ENCODE measurements at regions not wholly inside any gene's neighbourhood (a gene's known extent, or its start where the extent isn't known, plus 50 kb on each side); places are given as distances from the start of the nearest gene placed in this dataset.

GRCh38 chr6:140908505-140908904 lies 1224.2 kb upstream of the GJE1 start:
- DNase-seq (ENCODE audit: low read depth in 2 of 2) = no peak

- no peak for DNase-seq (ENCODE audit: low read depth in 2 of 2)
Measured at GRCh38 chr6:140907235-140907634, 1225.5 kb upstream of the GJE1 start.

- DNase-seq (ENCODE audit: low read depth in 2 of 2) = no peak
Measured at GRCh38 chr6:140905724-140906123, 1227.0 kb upstream of the GJE1 start.

- no peak for DNase-seq (ENCODE audit: low read depth in 2 of 2)
Measured at GRCh38 chr6:140905050-140905449, 1227.7 kb upstream of the GJE1 start.

- no peak for DNase-seq (ENCODE audit: low read depth in 2 of 2)
Measured at GRCh38 chr6:140897804-140898573, 1234.7 kb upstream of the GJE1 start.

- DNase-seq (ENCODE audit: low read depth in 2 of 2) = no peak
Measured at GRCh38 chr6:140897349-140897748, 1235.4 kb upstream of the GJE1 start.

GRCh38 chr6:140893432-140893831 lies 1239.3 kb upstream of the GJE1 start:
- DNase-seq (ENCODE audit: low read depth in 2 of 2) = no peak

- DNase-seq (ENCODE audit: low read depth in 2 of 2) = no peak
Measured at GRCh38 chr6:140879946-140880345, 1252.8 kb upstream of the GJE1 start.

GRCh38 chr6:140874066-140874465 lies 1258.7 kb upstream of the GJE1 start:
- DNase-seq (ENCODE audit: low read depth in 2 of 2) = no peak

- no peak for DNase-seq (ENCODE audit: low read depth in 2 of 2)
Measured at GRCh38 chr6:140872885-140873284, 1259.8 kb upstream of the GJE1 start.

- no peak for DNase-seq (ENCODE audit: low read depth in 2 of 2)
Measured at GRCh38 chr6:140871911-140872310, 1260.8 kb upstream of the GJE1 start.

GRCh38 chr6:140867336-140867735 lies 1265.4 kb upstream of the GJE1 start:
- no peak for DNase-seq (ENCODE audit: low read depth in 2 of 2)

GRCh38 chr6:140858381-140858971 lies 1274.2 kb upstream of the GJE1 start:
- no peak for DNase-seq (ENCODE audit: low read depth in 2 of 2)

GRCh38 chr6:140857739-140858380 lies 1274.9 kb upstream of the GJE1 start:
- DNase-seq (ENCODE audit: low read depth in 2 of 2) = no peak

- DNase-seq (ENCODE audit: low read depth in 2 of 2) = no peak
Measured at GRCh38 chr6:140855520-140855919, 1277.2 kb upstream of the GJE1 start.

GRCh38 chr6:140854318-140854717 lies 1278.4 kb upstream of the GJE1 start:
- DNase-seq (ENCODE audit: low read depth in 2 of 2) = no peak

- DNase-seq (ENCODE audit: low read depth in 2 of 2) = no peak
Measured at GRCh38 chr6:140850438-140850837, 1282.3 kb upstream of the GJE1 start.

- no peak for DNase-seq (ENCODE audit: low read depth in 2 of 2)
Measured at GRCh38 chr6:140849456-140849855, 1283.3 kb upstream of the GJE1 start.

GRCh38 chr6:140847262-140847645 lies 1285.5 kb upstream of the GJE1 start:
- DNase-seq (ENCODE audit: low read depth in 2 of 2) = no peak

- DNase-seq (ENCODE audit: low read depth in 2 of 2) = no peak
Measured at GRCh38 chr6:140846503-140847261, 1286.0 kb upstream of the GJE1 start.

- no peak for DNase-seq (ENCODE audit: low read depth in 2 of 2)
Measured at GRCh38 chr6:140845701-140846100, 1287.0 kb upstream of the GJE1 start.

GRCh38 chr6:140844167-140844566 lies 1288.6 kb upstream of the GJE1 start:
- no peak for DNase-seq (ENCODE audit: low read depth in 2 of 2)
